CD14-positive monocyte (primary cell): ENCODE measurements at regions not wholly inside any gene's neighbourhood (a gene's known extent, or its start where the extent isn't known, plus 50 kb on each side); places are given as distances from the start of the nearest gene placed in this dataset.

Source experiments
- DNase-seq, 3 donors: peaks; one replicate each; pipeline ENCODE4 v3.0.0-alpha.2; 2011 to 2022
- H2AFZ ChIP-seq: 2 replicates; pipeline ENCODE4 v1.6.0; 2012; ENCODE audit warnings: mild to moderate bottlenecking, low read depth, low read length, inconsistent platforms; ENCODE audit not compliant: insufficient read depth, poor library complexity, severe bottlenecking
- H3K27ac ChIP-seq, 2 donors: 1 replicate in 1 of 2; 2 replicates in 1 of 2; pipeline ENCODE4 v1.5.1; 2012 to 2013; ENCODE audit warnings: low read length in 2 of 2, control low read depth in 1 of 2, inconsistent platforms in 1 of 2, low read depth in 1 of 2, mild to moderate bottlenecking in 1 of 2
- H3K27me3 ChIP-seq, 2 donors: one replicate each; pipeline versions ENCODE4 v1.6.0 to v1.6.1; 2011 to 2013; ENCODE audit warnings: low read length in 2 of 2; ENCODE audit not compliant: control insufficient read depth in 2 of 2, insufficient read depth in 2 of 2
- H3K36me3 ChIP-seq, 2 donors: replicated peaks in 1 of 2; 1 replicate in 1 of 2; 2 replicates in 1 of 2; pipeline versions ENCODE4 v1.5.1 to v1.6.1; 2012 to 2013; ENCODE audit warnings: low read length in 2 of 2, control low read depth in 1 of 2, inconsistent platforms in 1 of 2, mild to moderate bottlenecking in 1 of 2; ENCODE audit not compliant: insufficient read depth in 2 of 2, control insufficient read depth in 1 of 2
- H3K4me1 ChIP-seq, 2 donors: 1 replicate in 1 of 2; 2 replicates in 1 of 2; pipeline versions ENCODE4 v1.5.1 to v1.6.1; 2012 to 2013; ENCODE audit warnings: low read length in 2 of 2, control low read depth in 1 of 2, inconsistent platforms in 1 of 2, mild to moderate bottlenecking in 1 of 2, moderate library complexity in 1 of 2; ENCODE audit not compliant: insufficient read depth in 2 of 2, control insufficient read depth in 1 of 2
- H3K4me2 ChIP-seq: replicated peaks from 2 replicates; pipeline ENCODE3; 2012; ENCODE audit warnings: low read length, moderate library complexity, mild to moderate bottlenecking; ENCODE audit not compliant: poor library complexity, severe bottlenecking; ENCODE audit errors: extremely low read depth
- H3K4me3 ChIP-seq, 3 experiments: fragments of 200-600 bp in 1 of 3; sonication (generic) in 1 of 3; replicated peaks in 1 of 3; 1 replicate in 2 of 3; 2 replicates in 1 of 3; pipeline ENCODE4 v1.5.1; 2011 to 2013; ENCODE audit warnings: low read length in 3 of 3, mild to moderate bottlenecking in 3 of 3, control low read depth in 2 of 3, low read depth in 2 of 3, inconsistent platforms in 1 of 3, moderate library complexity in 1 of 3
- H3K79me2 ChIP-seq: 2 replicates; pipeline ENCODE4 v1.6.0; 2012; ENCODE audit warnings: mild to moderate bottlenecking, control low read depth, inconsistent platforms, low read length, moderate library complexity; ENCODE audit not compliant: insufficient read depth
- H3K9ac ChIP-seq: 2 replicates; pipeline ENCODE4 v1.6.0; 2017; ENCODE audit warnings: low read length, mild to moderate bottlenecking; ENCODE audit not compliant: insufficient read depth, poor library complexity, severe bottlenecking
- H3K9me3 ChIP-seq, 2 donors: replicated peaks in 1 of 2; 1 replicate in 1 of 2; 2 replicates in 1 of 2; pipeline versions ENCODE4 v1.5.1 to v1.6.1; 2012 to 2013; ENCODE audit warnings: low read length in 2 of 2, control low read depth in 1 of 2; ENCODE audit not compliant: control insufficient read depth in 1 of 2, insufficient read depth in 1 of 2
- H4K20me1 ChIP-seq: 2 replicates; pipeline ENCODE4 v1.6.0; 2012; ENCODE audit warnings: mild to moderate bottlenecking, low read length, control low read depth, moderate library complexity; ENCODE audit not compliant: insufficient read depth
- H3K27ac Mint-ChIP-seq, 7 donors: one replicate each; pipeline ENCODE4 v1.8.0; 2020; ENCODE audit warnings: mild to moderate bottlenecking in 7 of 7, mixed read lengths in 7 of 7, moderate library complexity in 6 of 7, inconsistent platforms in 2 of 7
- H3K27me3 Mint-ChIP-seq, 3 donors: one replicate each; pipeline ENCODE4 v1.8.0; 2021 to 2022; ENCODE audit warnings: low read depth in 3 of 3, mild to moderate bottlenecking in 3 of 3, mixed read lengths in 3 of 3, moderate library complexity in 3 of 3, inconsistent platforms in 1 of 3
- H3K36me3 Mint-ChIP-seq, 2 donors: one replicate each; pipeline ENCODE4 v1.8.0; 2020; ENCODE audit warnings: mixed read lengths in 2 of 2, inconsistent platforms in 1 of 2, mild to moderate bottlenecking in 1 of 2
- H3K4me1 Mint-ChIP-seq: one replicate; pipeline ENCODE4 v1.8.0; 2020; ENCODE audit warnings: mild to moderate bottlenecking, mixed read lengths
- H3K4me3 Mint-ChIP-seq, 2 donors: one replicate each; pipeline ENCODE4 v1.8.0; 2020; ENCODE audit warnings: mild to moderate bottlenecking in 2 of 2, mixed read lengths in 2 of 2, moderate library complexity in 1 of 2
- H3K9me3 Mint-ChIP-seq, 7 donors: one replicate each; pipeline ENCODE4 v1.8.0; 2020 to 2022; ENCODE audit warnings: mixed read lengths in 7 of 7, mild to moderate bottlenecking in 6 of 7, moderate library complexity in 6 of 7, inconsistent platforms in 2 of 7
- CTCF ChIP-seq: fragments of 200-600 bp; IDR thresholded peaks from one replicate; pipeline ENCODE4 v1.8.0; 2022; ENCODE audit warnings: antibody characterized with exemption, mild to moderate bottlenecking
- WGBS: methylation state at CpG from one replicate; pipeline ENCODE4 v1.1.5; 2013; ENCODE audit warnings: missing lambda C conversion rate; ENCODE audit not compliant: insufficient coverage; 5-methylcytosine and 5-hydroxymethylcytosine counted together
- intact Hi-C, 2 donors: fragments of 100-400 bp; cut with micrococcal nuclease; formaldehyde crosslinking; loops; one replicate each; pipeline versions ENCODE4 v1.15.0 to v1.15.1; 2023

- no peak for DNase-seq
- WGBS = no CpG with 5 or more reads among the region's 1 CpG
- H3K4me3 Mint-ChIP-seq = no peak overlapping the region
- Histone ChIP-seq H2AFZ (no peak overlapping the region), H3K27ac (no peak overlapping the region), H3K27me3 (no peaks in the 10 kb centered on the region), H4K20me1 (no peaks in the 10 kb centered on the region), H3K9ac (no peak overlapping the region), H3K79me2 (no peaks in the 10 kb centered on the region), H3K4me3 (no peak overlapping the region), H3K9me3 (no peaks in the 10 kb centered on the region), H3K4me2 (no peak overlapping the region), H3K4me1 (no peaks in the 10 kb centered on the region), H3K36me3 (no peaks in the 10 kb centered on the region)
- H3K9me3 Mint-ChIP-seq = peaks cover 0 to 6% (median 4%) of the 10 kb centered on the region in 7 donors
- intact Hi-C loops = no loop called here
- no peaks in the 10 kb centered on the region for H3K4me1 Mint-ChIP-seq
- no peak for TF ChIP-seq CTCF
- no peaks in the 10 kb centered on the region for H3K36me3 Mint-ChIP-seq
- peaks cover 4 to 8% (median 5%) of the 10 kb centered on the region in 3 donors for H3K27me3 Mint-ChIP-seq
- H3K27ac Mint-ChIP-seq = no peak overlapping the region
Observed at GRCh38 chrX:10747975-10748374, 127.6 kb upstream of the MID1 start.

- 100% methylated on average over 1 of the region's 3 CpGs for WGBS
- intact Hi-C loops = no loop called here
- H3K9ac ChIP-seq = no peak overlapping the region
- DNase-seq = no peak
- Mint-ChIP-seq H3K27me3 (peaks cover 4 to 7% (median 5%) of the 10 kb centered on the region in 3 donors), H3K4me3 (no peak overlapping the region), H3K36me3 (no peaks in the 10 kb centered on the region), H3K9me3 (peaks cover 0 to 6% (median 3%) of the 10 kb centered on the region in 7 donors), H3K4me1 (no peaks in the 10 kb centered on the region), H3K27ac (no peak overlapping the region)
- H3K4me3 ChIP-seq = no peak overlapping the region
- TF ChIP-seq CTCF = no peak
- H3K36me3 ChIP-seq = no peaks in the 10 kb centered on the region
- H3K9me3 ChIP-seq = no peaks in the 10 kb centered on the region
- no peaks in the 10 kb centered on the region for H4K20me1 ChIP-seq
- no peaks in the 10 kb centered on the region for H3K27me3 ChIP-seq
- H2AFZ ChIP-seq = no peak overlapping the region
- H3K4me2 ChIP-seq = no peak overlapping the region
- no peaks in the 10 kb centered on the region for H3K79me2 ChIP-seq
- H3K4me1 ChIP-seq = no peaks in the 10 kb centered on the region
- no peak overlapping the region for H3K27ac ChIP-seq
Observed at GRCh38 chrX:10749113-10749512, 128.7 kb upstream of the MID1 start.
